Psoas muscle (tissue), 7 donors: ENCODE measurements at regions not wholly inside any gene's neighbourhood (a gene's known extent, or its start where the extent isn't known, plus 50 kb on each side); places are given as distances from the start of the nearest gene placed in this dataset.

Experiments used
- ATAC-seq, 4 donors: fragments of 200-7000 bp; cut with Tn5 transposase; one replicate each; pipeline ENCODE4 v1.9.1; 2020; ENCODE audit warnings: moderate library complexity in 3 of 4, mild to moderate bottlenecking in 2 of 4
- DNase-seq, 2 donors: peaks; one replicate each; pipeline ENCODE4 v3.0.0-alpha.2; 2020
- H3K27ac ChIP-seq: fragments of 200-600 bp; one replicate; pipeline ENCODE4 v1.8.0; 2022
- H3K27me3 ChIP-seq, 3 donors: fragments of 200-600 bp in 1 of 3; one replicate each; pipeline versions ENCODE4 v1.6.1 to v1.8.0; 2013 to 2022; ENCODE audit warnings: low read length in 2 of 3, mild to moderate bottlenecking in 2 of 3, moderate library complexity in 1 of 3; ENCODE audit not compliant: insufficient read depth in 3 of 3
- H3K36me3 ChIP-seq, 2 donors: fragments of 200-600 bp in 1 of 2; one replicate each; pipeline versions ENCODE4 v1.6.1 to v1.8.0; 2013 to 2022; ENCODE audit warnings: low read depth in 1 of 2, mild to moderate bottlenecking in 1 of 2, moderate library complexity in 1 of 2; ENCODE audit not compliant: insufficient read depth in 1 of 2
- H3K4me1 ChIP-seq: fragments of 200-600 bp; one replicate; pipeline ENCODE4 v1.8.0; 2022
- H3K4me3 ChIP-seq: fragments of 200-600 bp; one replicate; pipeline ENCODE4 v1.8.0; 2022; ENCODE audit warnings: mild to moderate bottlenecking
- H3K9me3 ChIP-seq: fragments of 200-600 bp; one replicate; pipeline ENCODE4 v1.8.0; 2022
- whole genome bisulfite sequencing, 3 donors: extraction: QIAGEN DNeasy Blood & Tissue Kit; methylation state at CpG; one replicate each; pipeline versions ENCODE4 v1.1.6 to v1.1.7; 2013; 5-methylcytosine and 5-hydroxymethylcytosine counted together
- intact Hi-C, 2 donors: fragments of 100-400 bp; cut with DNase I; formaldehyde crosslinking; loops; one replicate each; pipeline versions ENCODE4 v1.11.0 to v1.14.2; 2022
- TF ChIP-seq, protein P1 (sequence below): fragments of 200-600 bp; IDR thresholded peaks from one replicate; pipeline ENCODE4 v1.8.0; 2022; ENCODE audit warnings: antibody characterized with exemption
- donor health status: healthy with polysubstance abuse.
- donor health status: DM: no; HTN: no; CAD: no; lungs with moderate emphysema.
- donor health status: Bipolar disorder and iron deficiency.
- donor health status: healthy.
- donor health status: DM: yes; HTN: yes; CAD: no.
- donor health status: DM: no; HTN: no; CAD: no.
- donor health status: DM: yes; HTN: yes; CAD: no.

DNA sequence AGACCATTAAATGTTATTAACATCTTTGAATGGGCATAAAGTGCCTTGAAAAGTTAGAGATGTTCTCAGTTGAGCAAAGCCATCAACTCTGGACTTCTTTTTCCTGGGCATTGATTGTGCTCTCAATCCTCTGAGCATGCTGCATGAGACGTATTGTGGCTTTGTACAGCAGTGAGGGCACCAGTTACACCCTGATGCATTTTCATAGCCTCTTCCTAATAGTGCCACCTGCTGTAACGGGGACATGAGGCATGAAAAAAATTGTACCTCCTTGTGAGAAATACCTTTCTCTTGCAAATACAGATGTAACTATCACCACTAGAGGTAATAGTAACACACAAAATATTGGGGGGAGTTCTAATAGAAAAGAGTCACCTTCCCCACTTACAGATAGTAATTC is 697.5 kb downstream of the TMEM182 start:
- H3K27me3 ChIP-seq = no peaks in the 10 kb centered on the region
- DNase-seq (no peak), ATAC-seq (no peak)
- 38 to 44% (median 43%) methylated on average over 2 of the region's 2 CpGs for WGBS, 3 donors
- H3K36me3 ChIP-seq = no peaks in the 10 kb centered on the region
- H3K27ac ChIP-seq = no peak overlapping the region
- intact Hi-C loops = no loop called here
- TF ChIP-seq, protein P1, sequence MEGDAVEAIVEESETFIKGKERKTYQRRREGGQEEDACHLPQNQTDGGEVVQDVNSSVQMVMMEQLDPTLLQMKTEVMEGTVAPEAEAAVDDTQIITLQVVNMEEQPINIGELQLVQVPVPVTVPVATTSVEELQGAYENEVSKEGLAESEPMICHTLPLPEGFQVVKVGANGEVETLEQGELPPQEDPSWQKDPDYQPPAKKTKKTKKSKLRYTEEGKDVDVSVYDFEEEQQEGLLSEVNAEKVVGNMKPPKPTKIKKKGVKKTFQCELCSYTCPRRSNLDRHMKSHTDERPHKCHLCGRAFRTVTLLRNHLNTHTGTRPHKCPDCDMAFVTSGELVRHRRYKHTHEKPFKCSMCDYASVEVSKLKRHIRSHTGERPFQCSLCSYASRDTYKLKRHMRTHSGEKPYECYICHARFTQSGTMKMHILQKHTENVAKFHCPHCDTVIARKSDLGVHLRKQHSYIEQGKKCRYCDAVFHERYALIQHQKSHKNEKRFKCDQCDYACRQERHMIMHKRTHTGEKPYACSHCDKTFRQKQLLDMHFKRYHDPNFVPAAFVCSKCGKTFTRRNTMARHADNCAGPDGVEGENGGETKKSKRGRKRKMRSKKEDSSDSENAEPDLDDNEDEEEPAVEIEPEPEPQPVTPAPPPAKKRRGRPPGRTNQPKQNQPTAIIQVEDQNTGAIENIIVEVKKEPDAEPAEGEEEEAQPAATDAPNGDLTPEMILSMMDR = no peak
- no peaks in the 10 kb centered on the region for H3K9me3 ChIP-seq
- no peaks in the 10 kb centered on the region for H3K4me1 ChIP-seq
- H3K4me3 ChIP-seq = no peak overlapping the region

DNA sequence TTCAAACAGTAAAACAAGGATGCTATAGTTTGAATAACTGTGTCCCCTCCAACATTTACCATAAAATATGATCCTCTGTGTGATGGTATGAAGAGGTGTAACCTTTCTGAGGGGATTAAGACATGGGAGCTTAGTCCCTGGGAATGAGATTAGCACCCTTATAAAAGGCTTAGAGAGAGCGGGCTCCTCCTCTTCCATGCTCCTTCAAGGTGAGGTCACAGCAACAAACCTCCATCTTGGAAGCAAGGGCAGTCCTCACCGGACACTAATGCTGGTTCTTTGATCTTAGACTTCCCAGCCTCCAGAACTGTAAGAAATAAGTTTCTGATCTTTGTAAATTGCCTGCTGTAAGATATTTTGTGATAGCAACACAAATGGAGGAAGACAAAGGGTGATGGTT is 700.3 kb downstream of the TMEM182 start:
- Histone ChIP-seq H3K27ac (no peak overlapping the region), H3K27me3 (no peaks in the 10 kb centered on the region), H3K9me3 (no peaks in the 10 kb centered on the region), H3K36me3 (no peaks in the 10 kb centered on the region), H3K4me1 (no peaks in the 10 kb centered on the region), H3K4me3 (no peak overlapping the region)
- intact Hi-C loops = no loop called here
- ATAC-seq (no peak), DNase-seq (no peak)
- TF ChIP-seq, protein P1 = no peak
- WGBS, 3 donors = 69 to 70% (median 69%) methylated on average over 2 of the region's 2 CpGs

DNA sequence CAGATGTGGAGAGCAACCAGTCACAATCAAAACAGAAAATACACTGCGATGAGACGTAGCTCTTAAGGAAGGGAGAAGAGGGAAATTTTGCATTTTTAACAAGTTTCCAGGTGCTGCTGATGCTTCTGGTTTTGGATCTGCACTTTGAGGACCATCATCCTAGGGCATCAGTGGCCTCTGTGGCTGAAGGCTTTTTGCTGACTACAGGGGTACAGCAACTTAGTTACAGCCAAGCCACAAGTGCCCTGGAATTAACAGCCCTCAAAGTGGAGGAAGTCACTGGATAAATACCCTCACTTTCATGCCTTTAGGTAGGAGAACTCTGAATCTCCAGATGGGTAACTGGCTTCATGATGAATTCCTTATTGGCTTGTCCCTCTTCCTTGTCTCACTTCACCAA is 700.9 kb downstream of the TMEM182 start:
- 89 to 96% (median 96%) methylated on average over 2 of the region's 2 CpGs for WGBS, 3 donors
- Histone ChIP-seq H3K27ac (no peak overlapping the region), H3K9me3 (no peaks in the 10 kb centered on the region), H3K36me3 (no peaks in the 10 kb centered on the region), H3K4me1 (no peaks in the 10 kb centered on the region), H3K27me3 (no peaks in the 10 kb centered on the region), H3K4me3 (no peak overlapping the region)
- intact Hi-C loops = no loop called here
- DNase-seq (no peak), ATAC-seq (no peak)
- TF ChIP-seq, protein P1 = no peak

DNA sequence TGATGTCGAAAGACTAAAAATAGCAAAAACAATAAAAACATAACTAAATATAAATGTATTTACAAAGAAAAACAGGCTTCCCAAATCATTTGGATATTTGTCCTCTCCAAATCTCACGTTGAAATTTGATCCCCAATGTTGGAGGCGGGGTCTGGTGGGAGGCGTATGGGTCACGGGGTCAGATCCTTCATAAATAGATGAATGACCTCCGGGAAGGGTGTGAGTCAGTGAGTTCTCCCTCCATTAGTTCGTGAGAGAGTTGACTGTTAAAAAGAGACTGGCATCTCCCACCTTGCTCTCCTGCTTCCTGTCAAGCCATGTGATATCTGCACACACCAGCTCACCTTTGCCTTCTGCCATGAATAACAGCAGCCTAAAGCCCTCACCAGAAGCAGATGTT is 703.0 kb downstream of the TMEM182 start:
- Histone ChIP-seq H3K4me3 (no peak overlapping the region), H3K4me1 (no peaks in the 10 kb centered on the region), H3K27ac (no peak overlapping the region), H3K9me3 (no peaks in the 10 kb centered on the region), H3K36me3 (no peaks in the 10 kb centered on the region), H3K27me3 (no peaks in the 10 kb centered on the region)
- 68 to 80% (median 69%) methylated on average over 7 of the region's 7 CpGs for WGBS, 3 donors
- intact Hi-C loops = no loop called here
- ATAC-seq (no peak), DNase-seq (no peak)
- TF ChIP-seq, protein P1 = no peak

DNA sequence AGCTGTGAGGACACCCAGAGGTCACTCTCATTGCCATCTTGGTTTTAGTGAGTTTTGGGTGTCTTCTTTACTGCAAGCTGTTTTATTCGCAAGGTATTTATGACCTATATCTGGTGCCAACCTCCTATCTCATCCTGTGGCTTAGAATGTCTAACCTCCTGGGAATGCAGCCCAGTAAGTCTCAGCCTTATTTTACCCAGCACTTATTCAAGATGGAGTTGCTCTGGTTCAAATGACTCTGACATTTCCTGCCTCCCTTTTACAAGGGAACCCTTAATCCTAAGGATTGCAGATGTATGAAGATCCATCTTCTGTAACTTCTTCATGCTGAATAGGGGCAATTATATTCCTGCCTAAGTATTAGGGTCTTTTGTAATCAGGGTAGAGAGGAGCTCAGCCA is 708.0 kb downstream of the TMEM182 start:
- TF ChIP-seq, protein P1 = no peak
- ATAC-seq = no peak
- Histone ChIP-seq H3K9me3 (no peaks in the 10 kb centered on the region), H3K4me1 (no peaks in the 10 kb centered on the region), H3K27me3 (no peaks in the 10 kb centered on the region), H3K4me3 (no peak overlapping the region), H3K36me3 (no peaks in the 10 kb centered on the region), H3K27ac (no peak overlapping the region)
- WGBS, 3 donors = 86 to 96% (median 92%) methylated on average over 1 of the region's 1 CpG
- intact Hi-C loops = no loop called here
- DNase-seq = no peak
